GM23338 (cell line): ENCODE measurements at regions not wholly inside any gene's neighbourhood (a gene's known extent, or its start where the extent isn't known, plus 50 kb on each side); places are given as distances from the start of the nearest gene placed in this dataset.
A peak's percentile ranks its signal among the peaks of the same experiment; 100 is the strongest.

Experiments used
- ATAC-seq: fragments of 200-7000 bp; cut with Tn5 transposase; 3 replicates; pipeline ENCODE4 v1.9.1; 2020
- DNase-seq: peaks from one replicate; pipeline ENCODE4 v3.0.0-alpha.2; 2015; ENCODE audit warnings: low spot score
- H2AFZ ChIP-seq: fragments of 200-600 bp; sonication (generic); 2 replicates; pipeline ENCODE4 v1.8.0; 2016; ENCODE audit warnings: antibody characterized with exemption, mild to moderate bottlenecking, moderate library complexity
- H3F3A ChIP-seq: fragments of 200-600 bp; sonication (generic); replicated peaks from 2 replicates; pipeline ENCODE4 v1.8.0; 2017; ENCODE audit warnings: antibody characterized with exemption, mixed run types, low read depth
- H3K27ac ChIP-seq: fragments of 200-600 bp; sonication (generic); 2 replicates; pipeline ENCODE4 v1.6.1; 2016; ENCODE audit warnings: low read depth
- H3K27me3 ChIP-seq: fragments of 200-600 bp; sonication (generic); 2 replicates; pipeline ENCODE4 v1.8.0; 2016; ENCODE audit warnings: mild to moderate bottlenecking, mixed run types, moderate library complexity; ENCODE audit not compliant: insufficient read depth
- H3K36me3 ChIP-seq: fragments of 200-600 bp; sonication (generic); 2 replicates; pipeline ENCODE4 v1.8.0; 2016; ENCODE audit warnings: mild to moderate bottlenecking; ENCODE audit not compliant: insufficient read depth
- H3K4me1 ChIP-seq: fragments of 200-600 bp; sonication (generic); 2 replicates; pipeline ENCODE4 v1.8.0; 2016; ENCODE audit warnings: mild to moderate bottlenecking, moderate library complexity; ENCODE audit not compliant: insufficient read depth
- H3K4me2 ChIP-seq: fragments of 200-600 bp; sonication (generic); 2 replicates; pipeline ENCODE4 v1.7.1; 2017; ENCODE audit warnings: mixed run types
- H3K4me3 ChIP-seq: fragments of 200-600 bp; sonication (generic); 2 replicates; pipeline ENCODE4 v1.6.1; 2016; ENCODE audit warnings: mixed run types
- H3K79me2 ChIP-seq: fragments of 200-600 bp; sonication (generic); replicated peaks from 2 replicates; pipeline ENCODE4 v1.8.0; 2017; ENCODE audit warnings: mild to moderate bottlenecking; ENCODE audit not compliant: insufficient read depth
- H3K9me2 ChIP-seq: fragments of 200-600 bp; sonication (generic); 2 replicates; pipeline ENCODE4 v1.8.0; 2017; ENCODE audit not compliant: insufficient read depth
- H4K20me1 ChIP-seq: fragments of 200-600 bp; sonication (generic); replicated peaks from 2 replicates; pipeline ENCODE4 v1.8.0; 2017; ENCODE audit warnings: mild to moderate bottlenecking; ENCODE audit not compliant: insufficient read depth
- H3K27ac Mint-ChIP-seq: 2 replicates; pipeline ENCODE4 v1.8.0; 2020; ENCODE audit warnings: inconsistent platforms, mild to moderate bottlenecking, moderate library complexity, mixed read lengths
- H3K27me3 Mint-ChIP-seq: 3 replicates; pipeline ENCODE4 v1.8.0; 2022; ENCODE audit warnings: low read depth, mild to moderate bottlenecking, moderate library complexity, mixed read lengths, inconsistent platforms; ENCODE audit not compliant: insufficient read depth, poor library complexity
- H3K36me3 Mint-ChIP-seq: 3 replicates; pipeline ENCODE4 v1.8.0; 2021; ENCODE audit warnings: low read depth, mild to moderate bottlenecking, inconsistent platforms, moderate library complexity, mixed read lengths
- H3K4me1 Mint-ChIP-seq: 3 replicates; pipeline ENCODE4 v1.8.0; 2020; ENCODE audit warnings: mild to moderate bottlenecking, inconsistent platforms, mixed read lengths
- H3K4me3 Mint-ChIP-seq: 3 replicates; pipeline ENCODE4 v1.8.0; 2021; ENCODE audit warnings: moderate library complexity, mild to moderate bottlenecking, inconsistent platforms, mixed read lengths
- H3K9me3 Mint-ChIP-seq: 3 replicates; pipeline ENCODE4 v1.8.0; 2020; ENCODE audit warnings: moderate library complexity, mild to moderate bottlenecking, inconsistent platforms, mixed read lengths
- CREB1 ChIP-seq: fragments of 250-450 bp; sonication (Bioruptor Pico); IDR thresholded peaks from 2 replicates; pipeline ENCODE4 v1.5.0; 2020; ENCODE audit warnings: low read depth, mild to moderate bottlenecking, moderate library complexity
- CTCF ChIP-seq, 2 experiments: fragments of 200-600 bp in 1 of 2; sonication (generic) in 1 of 2; conservative IDR thresholded peaks; 2 replicates each; pipeline versions ENCODE4 v1.5.1 to v1.6.1; 2016 to 2017; ENCODE audit warnings: antibody characterized with exemption in 2 of 2, low read depth in 2 of 2, mild to moderate bottlenecking in 2 of 2, moderate library complexity in 1 of 2
- ETS1 ChIP-seq: IDR thresholded peaks from 2 replicates; pipeline ENCODE4 v1.6.1; 2016; ENCODE audit warnings: antibody characterized with exemption
- EZH2 ChIP-seq: fragments of 200-600 bp; sonication (generic); IDR thresholded peaks from one replicate; pipeline ENCODE4 v1.8.0; 2017; ENCODE audit warnings: antibody characterized with exemption, mild to moderate bottlenecking, low read depth; ENCODE audit not compliant: unreplicated experiment
- JUNB ChIP-seq: IDR thresholded peaks from one replicate; pipeline ENCODE4 v1.6.1; 2016; ENCODE audit warnings: antibody characterized with exemption; ENCODE audit not compliant: unreplicated experiment
- NANOG ChIP-seq: IDR thresholded peaks from 2 replicates; pipeline ENCODE4 v1.6.1; 2016; ENCODE audit warnings: antibody characterized with exemption, borderline replicate concordance
- POLR2AphosphoS5 ChIP-seq: IDR thresholded peaks from 2 replicates; pipeline ENCODE4 v1.6.1; 2016; ENCODE audit warnings: antibody characterized with exemption, low read depth
- REST ChIP-seq: IDR thresholded peaks from one replicate; pipeline ENCODE4 v1.6.1; 2018; ENCODE audit warnings: antibody characterized with exemption; ENCODE audit not compliant: unreplicated experiment
- STAT1 ChIP-seq: IDR thresholded peaks from one replicate; pipeline ENCODE4 v1.6.1; 2016; ENCODE audit warnings: antibody characterized with exemption; ENCODE audit not compliant: unreplicated experiment
- ZNF114 ChIP-seq: fragments of 250-450 bp; sonication (Bioruptor Pico); IDR thresholded peaks from 2 replicates; pipeline ENCODE4 v1.5.0; 2020; ENCODE audit warnings: mild to moderate bottlenecking, moderate library complexity
- ZNF331 ChIP-seq: fragments of 250-450 bp; sonication (Bioruptor Pico); IDR thresholded peaks from 2 replicates; pipeline ENCODE4 v1.5.0; 2020; ENCODE audit warnings: low read depth, mild to moderate bottlenecking, moderate library complexity
- ZNF462 ChIP-seq: fragments of 250-450 bp; sonication (Bioruptor Pico); IDR thresholded peaks from 2 replicates; pipeline ENCODE4 v1.5.0; 2020; ENCODE audit warnings: mild to moderate bottlenecking, moderate library complexity

DNA sequence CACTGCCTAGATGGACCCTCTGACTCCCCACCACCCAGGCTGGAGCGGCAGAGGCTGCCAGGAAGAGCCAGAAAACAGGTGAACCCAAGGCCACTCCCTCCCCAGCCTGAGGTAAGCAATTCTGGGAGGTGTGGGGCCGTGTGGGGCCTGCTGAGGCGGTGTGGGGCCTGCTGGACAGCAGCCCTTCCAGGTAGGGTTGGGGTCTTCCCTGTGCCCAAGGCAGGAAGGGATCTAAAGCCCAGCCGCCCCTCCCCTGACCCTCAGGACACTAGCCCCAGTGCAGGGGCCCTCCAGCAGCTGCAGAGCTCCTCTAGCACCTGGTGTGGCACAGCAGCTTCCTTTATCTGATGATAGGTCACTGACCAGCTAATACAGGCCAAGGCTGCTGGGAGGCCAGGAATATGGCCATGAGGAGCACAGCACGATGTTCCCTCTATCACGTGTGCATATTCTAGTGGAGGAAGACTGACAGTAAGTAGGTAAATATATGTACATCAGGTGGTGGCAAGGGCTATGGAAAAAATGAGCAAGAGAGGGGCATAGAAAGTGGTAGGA lies 86.9 kb downstream of the IER5 start:
- Mint-ChIP-seq H3K27me3 (peaks cover 19% of the 10 kb centered on the region), H3K4me1 (peaks cover 19% of the 10 kb centered on the region), H3K9me3 (peaks cover 10% of the 10 kb centered on the region), H3K4me3 (no peak overlapping the region), H3K27ac (no peak overlapping the region), H3K36me3 (peaks cover 8% of the 10 kb centered on the region; the same call in 1 of the 3 replicates)
- H3K36me3 ChIP-seq = 0 out of 2 replicates have a peak, but pooled peaks cover 3% of the 10 kb centered on the region
- H2AFZ ChIP-seq = peak overlapping the region; percentile 38; the same call in 1 of the 2 replicates
- H3K4me3 ChIP-seq = no peak overlapping the region
- H3K9me2 ChIP-seq = no peaks in the 10 kb centered on the region
- no peak overlapping the region for H3K4me2 ChIP-seq
- H3K27ac ChIP-seq = no peak overlapping the region
- H3K27me3 ChIP-seq = no peaks in the 10 kb centered on the region
- H3K79me2 ChIP-seq = no peaks in the 10 kb centered on the region
- TF ChIP-seq ZNF114 (CRISPR knock-in tag) (no peak), ETS1 (no peak), CTCF (conservative IDR thresholded peaks at IDR 0.05; ENCODE audit: low read depth in 2 of 2) (no peak), EZH2 (no peak), CREB1 (CRISPR knock-in tag) (no peak), NANOG (no peak), ZNF462 (CRISPR knock-in tag) (no peak), REST (no peak), STAT1 (no peak), ZNF331 (CRISPR knock-in tag) (no peak), JUNB (no peak), POLR2AphosphoS5 (no peak)
- H3K4me1 ChIP-seq = peaks cover 9% of the 10 kb centered on the region; the same call in 1 of the 2 replicates
- DNase-seq (no peak), ATAC-seq (no peak)
- no peaks in the 10 kb centered on the region for H4K20me1 ChIP-seq
- no peaks in the 10 kb centered on the region for H3F3A ChIP-seq
